MM.1S (cell line): ENCODE measurements at regions not wholly inside any gene's neighbourhood (a gene's known extent, or its start where the extent isn't known, plus 50 kb on each side); places are given as distances from the start of the nearest gene placed in this dataset.

Experiments
- EZH2 ChIP-seq: fragments of 300-600 bp; sonication (generic); optimal IDR thresholded peaks from 2 replicates; pipeline ENCODE3; 2017; ENCODE audit warnings: low read depth, mild to moderate bottlenecking, antibody characterized with exemption, low read length, mixed read lengths
- EZH2phosphoT487 ChIP-seq: fragments of 300-600 bp; sonication (generic); IDR thresholded peaks from 2 replicates; pipeline ENCODE4 v1.6.1; 2018; ENCODE audit warnings: antibody characterized with exemption, low read length
- TF ChIP-seq, protein P1 (sequence below): fragments of 300-600 bp; sonication (generic); IDR thresholded peaks from 2 replicates; pipeline ENCODE4 v1.5.1; 2016; ENCODE audit warnings: antibody characterized with exemption, low read length, mixed read lengths

GRCh38 chr11:103703954-103704353 lies 332.5 kb upstream of the DDI1 start:
- TF ChIP-seq, protein P1, sequence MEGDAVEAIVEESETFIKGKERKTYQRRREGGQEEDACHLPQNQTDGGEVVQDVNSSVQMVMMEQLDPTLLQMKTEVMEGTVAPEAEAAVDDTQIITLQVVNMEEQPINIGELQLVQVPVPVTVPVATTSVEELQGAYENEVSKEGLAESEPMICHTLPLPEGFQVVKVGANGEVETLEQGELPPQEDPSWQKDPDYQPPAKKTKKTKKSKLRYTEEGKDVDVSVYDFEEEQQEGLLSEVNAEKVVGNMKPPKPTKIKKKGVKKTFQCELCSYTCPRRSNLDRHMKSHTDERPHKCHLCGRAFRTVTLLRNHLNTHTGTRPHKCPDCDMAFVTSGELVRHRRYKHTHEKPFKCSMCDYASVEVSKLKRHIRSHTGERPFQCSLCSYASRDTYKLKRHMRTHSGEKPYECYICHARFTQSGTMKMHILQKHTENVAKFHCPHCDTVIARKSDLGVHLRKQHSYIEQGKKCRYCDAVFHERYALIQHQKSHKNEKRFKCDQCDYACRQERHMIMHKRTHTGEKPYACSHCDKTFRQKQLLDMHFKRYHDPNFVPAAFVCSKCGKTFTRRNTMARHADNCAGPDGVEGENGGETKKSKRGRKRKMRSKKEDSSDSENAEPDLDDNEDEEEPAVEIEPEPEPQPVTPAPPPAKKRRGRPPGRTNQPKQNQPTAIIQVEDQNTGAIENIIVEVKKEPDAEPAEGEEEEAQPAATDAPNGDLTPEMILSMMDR: no peak
- no peak for TF ChIP-seq EZH2
- no peak for TF ChIP-seq EZH2phosphoT487
